ENCODE measurements at regions not wholly inside any gene's neighbourhood (a gene's known extent, or its start where the extent isn't known, plus 50 kb on each side); places are given as distances from the start of the nearest gene placed in this dataset.

DNA sequence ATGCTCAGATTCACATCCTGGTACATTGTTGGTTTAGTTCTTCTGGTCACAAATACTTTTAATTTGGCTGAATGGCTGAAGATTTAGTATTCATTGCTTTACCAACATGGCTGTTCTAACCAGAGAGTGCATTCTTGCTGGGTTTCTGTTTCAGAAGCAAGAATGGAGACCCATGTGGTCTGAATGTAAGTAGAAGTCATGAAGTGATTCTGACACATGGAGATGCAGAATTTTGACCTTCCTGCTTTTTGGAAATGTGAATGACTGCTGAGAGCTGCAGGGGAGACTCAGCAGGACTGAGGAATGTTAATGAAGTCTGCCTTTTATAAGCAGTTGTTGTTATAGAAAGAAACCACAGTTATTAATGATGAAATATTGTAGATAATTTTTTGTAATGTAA is 576.1 kb upstream of the MARCKS start:
- peak overlapping the region; percentile 45 for H2AFZ ChIP-seq (ENCODE audit: low read depth)
- CTCF ChIA-PET, result no interaction called here

More for the DNA sequence above, 576.1 kb upstream of the MARCKS start:
- Histone ChIP-seq H3K27me3 (ENCODE audit: insufficient read depth) (no peaks in the 10 kb centered on the region), H3K27ac (ENCODE audit: low read depth in 2 of 2, low read length in 1 of 2) (peak overlapping the region; percentile 25 to 76; a peak in 3 of 4 replicates), H3K4me2 (no peak overlapping the region), H3K9me3 (peaks cover 6% of the 10 kb centered on the region; the same call in 1 of the 2 replicates), H3K4me1 (ENCODE audit: control insufficient read depth in 1 of 2, insufficient read depth in 2 of 2, low read depth in 1 of 2, low read length in 1 of 2) (peaks cover 0 to 6% of the 10 kb centered on the region in 2 experiments; a peak in 2 of 4 replicates), H3F3A (replicated peaks; ENCODE audit: insufficient read depth) (no peaks in the 10 kb centered on the region), H3K4me3 (ENCODE audit: low read depth in 2 of 2, low read length in 1 of 2) (no peak overlapping the region), H3K9ac (no peak overlapping the region), H3K9me2 (no peaks in the 10 kb centered on the region), H3K79me2 (ENCODE audit: insufficient read depth) (no peaks in the 10 kb centered on the region), H3K36me3 (replicated peaks in 1 of 2; ENCODE audit: control insufficient read depth in 1 of 2, insufficient read depth in 2 of 2, low read length in 1 of 2) (no peaks in the 10 kb centered on the region), H4K20me1 (ENCODE audit: insufficient read depth) (no peaks in the 10 kb centered on the region)
- DNase-seq, result no peak
- POLR2A ChIA-PET, result no interaction called here
- TF ChIP-seq JUND (IDR thresholded peaks at IDR 0.05) (no peak), NRF1 (IDR thresholded peaks at IDR 0.05; ENCODE audit: low read depth, low read length) (no peak), SMC3 (IDR thresholded peaks at IDR 0.05; ENCODE audit: low read depth, low read length) (no peak), MEF2A (IDR thresholded peaks at IDR 0.05; ENCODE audit: borderline replicate concordance, low read depth) (no peak), NFIC (IDR thresholded peaks at IDR 0.05; ENCODE audit: borderline replicate concordance) (no peak), RXRA (IDR thresholded peaks at IDR 0.05; ENCODE audit: borderline replicate concordance, low read depth) (no peak), GABPA (IDR thresholded peaks at IDR 0.05; ENCODE audit: low read depth) (no peak), TEAD4 (IDR thresholded peaks at IDR 0.05; ENCODE audit: borderline replicate concordance, insufficient read depth) (no peak), FOSL2 (IDR thresholded peaks at IDR 0.05; ENCODE audit: borderline replicate concordance, low read depth) (no peak), EP300 (IDR thresholded peaks at IDR 0.05; ENCODE audit: borderline replicate concordance in 1 of 2, low read depth in 1 of 2, low read length in 1 of 2) (no peak), RAD21 (IDR thresholded peaks at IDR 0.05; ENCODE audit: low read length) (no peak), POLR2AphosphoS5 (IDR thresholded peaks at IDR 0.05; ENCODE audit: low read depth, low read length) (no peak), ELF1 (IDR thresholded peaks at IDR 0.05) (no peak), FOXJ3 (CRISPR knock-in tag; IDR thresholded peaks at IDR 0.05) (no peak), MXI1 (IDR thresholded peaks at IDR 0.05; ENCODE audit: low read depth, low read length) (no peak)
- TF ChIP-seq, protein P1, sequence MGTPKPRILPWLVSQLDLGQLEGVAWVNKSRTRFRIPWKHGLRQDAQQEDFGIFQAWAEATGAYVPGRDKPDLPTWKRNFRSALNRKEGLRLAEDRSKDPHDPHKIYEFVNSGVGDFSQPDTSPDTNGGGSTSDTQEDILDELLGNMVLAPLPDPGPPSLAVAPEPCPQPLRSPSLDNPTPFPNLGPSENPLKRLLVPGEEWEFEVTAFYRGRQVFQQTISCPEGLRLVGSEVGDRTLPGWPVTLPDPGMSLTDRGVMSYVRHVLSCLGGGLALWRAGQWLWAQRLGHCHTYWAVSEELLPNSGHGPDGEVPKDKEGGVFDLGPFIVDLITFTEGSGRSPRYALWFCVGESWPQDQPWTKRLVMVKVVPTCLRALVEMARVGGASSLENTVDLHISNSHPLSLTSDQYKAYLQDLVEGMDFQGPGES (IDR thresholded peaks at IDR 0.05; ENCODE audit: low read depth, low read length), result no peak
- TF ChIP-seq, protein P2, sequence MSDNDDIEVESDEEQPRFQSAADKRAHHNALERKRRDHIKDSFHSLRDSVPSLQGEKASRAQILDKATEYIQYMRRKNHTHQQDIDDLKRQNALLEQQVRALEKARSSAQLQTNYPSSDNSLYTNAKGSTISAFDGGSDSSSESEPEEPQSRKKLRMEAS (IDR thresholded peaks at IDR 0.05; ENCODE audit: low read depth), result no peak
- TF ChIP-seq, protein P3, sequence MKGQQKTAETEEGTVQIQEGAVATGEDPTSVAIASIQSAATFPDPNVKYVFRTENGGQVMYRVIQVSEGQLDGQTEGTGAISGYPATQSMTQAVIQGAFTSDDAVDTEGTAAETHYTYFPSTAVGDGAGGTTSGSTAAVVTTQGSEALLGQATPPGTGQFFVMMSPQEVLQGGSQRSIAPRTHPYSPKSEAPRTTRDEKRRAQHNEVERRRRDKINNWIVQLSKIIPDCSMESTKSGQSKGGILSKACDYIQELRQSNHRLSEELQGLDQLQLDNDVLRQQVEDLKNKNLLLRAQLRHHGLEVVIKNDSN (IDR thresholded peaks at IDR 0.05; ENCODE audit: borderline replicate concordance, low read depth), result no peak
- TF ChIP-seq, protein P4, sequence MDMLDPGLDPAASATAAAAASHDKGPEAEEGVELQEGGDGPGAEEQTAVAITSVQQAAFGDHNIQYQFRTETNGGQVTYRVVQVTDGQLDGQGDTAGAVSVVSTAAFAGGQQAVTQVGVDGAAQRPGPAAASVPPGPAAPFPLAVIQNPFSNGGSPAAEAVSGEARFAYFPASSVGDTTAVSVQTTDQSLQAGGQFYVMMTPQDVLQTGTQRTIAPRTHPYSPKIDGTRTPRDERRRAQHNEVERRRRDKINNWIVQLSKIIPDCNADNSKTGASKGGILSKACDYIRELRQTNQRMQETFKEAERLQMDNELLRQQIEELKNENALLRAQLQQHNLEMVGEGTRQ (IDR thresholded peaks at IDR 0.05; ENCODE audit: borderline replicate concordance, low read depth, low read length), result no peak
- TF ChIP-seq, protein P5, sequence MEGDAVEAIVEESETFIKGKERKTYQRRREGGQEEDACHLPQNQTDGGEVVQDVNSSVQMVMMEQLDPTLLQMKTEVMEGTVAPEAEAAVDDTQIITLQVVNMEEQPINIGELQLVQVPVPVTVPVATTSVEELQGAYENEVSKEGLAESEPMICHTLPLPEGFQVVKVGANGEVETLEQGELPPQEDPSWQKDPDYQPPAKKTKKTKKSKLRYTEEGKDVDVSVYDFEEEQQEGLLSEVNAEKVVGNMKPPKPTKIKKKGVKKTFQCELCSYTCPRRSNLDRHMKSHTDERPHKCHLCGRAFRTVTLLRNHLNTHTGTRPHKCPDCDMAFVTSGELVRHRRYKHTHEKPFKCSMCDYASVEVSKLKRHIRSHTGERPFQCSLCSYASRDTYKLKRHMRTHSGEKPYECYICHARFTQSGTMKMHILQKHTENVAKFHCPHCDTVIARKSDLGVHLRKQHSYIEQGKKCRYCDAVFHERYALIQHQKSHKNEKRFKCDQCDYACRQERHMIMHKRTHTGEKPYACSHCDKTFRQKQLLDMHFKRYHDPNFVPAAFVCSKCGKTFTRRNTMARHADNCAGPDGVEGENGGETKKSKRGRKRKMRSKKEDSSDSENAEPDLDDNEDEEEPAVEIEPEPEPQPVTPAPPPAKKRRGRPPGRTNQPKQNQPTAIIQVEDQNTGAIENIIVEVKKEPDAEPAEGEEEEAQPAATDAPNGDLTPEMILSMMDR (IDR thresholded peaks at IDR 0.05), result no peak

Measured in SK-N-SH (cell line).